H1 (cell line): ENCODE measurements at regions not wholly inside any gene's neighbourhood (a gene's known extent, or its start where the extent isn't known, plus 50 kb on each side); places are given as distances from the start of the nearest gene placed in this dataset.

ENCODE experiments used
- CTCF ChIA-PET: fragments of 300-600 bp; sonication (Branson Sonifier 250); formaldehyde crosslinking; loops from one replicate; lab custom pipeline; 2021; ENCODE audit not compliant: partially characterized antibody; lab: Charles Lee
- POLR2A ChIA-PET: fragments of 300-600 bp; sonication (Branson Sonifier 250); formaldehyde crosslinking; loops from one replicate; lab custom pipeline; 2021; ENCODE audit warnings: inconsistent platforms; ENCODE audit not compliant: partially characterized antibody; lab: Charles Lee
- DNase-seq, 2 experiments: peaks; one replicate each; pipeline versions ENCODE4 v3.0.0 to v3.0.0-alpha.2; 2010 to 2022; ENCODE audit warnings: low spot score in 2 of 2, low read depth in 1 of 2, mixed read lengths in 1 of 2
- FAIRE-seq: peaks from 2 replicates; lab custom pipeline; 2011; peaks lifted over from hg19 to GRCh38; lab: Jason Lieb, UNC
- H2AFZ ChIP-seq: 2 replicates; pipeline ENCODE4 v1.8.1; 2012; ENCODE audit warnings: low read length, inconsistent platforms
- H2AK5ac ChIP-seq: 2 replicates; pipeline ENCODE4 v1.6.1; 2013; ENCODE audit warnings: low read depth, low read length
- H2BK120ac ChIP-seq: replicated peaks from 2 replicates; pipeline ENCODE3; 2013; ENCODE audit warnings: low read depth, low read length, inconsistent platforms
- H2BK12ac ChIP-seq: 2 replicates; pipeline ENCODE4 v1.6.1; 2013; ENCODE audit warnings: low read depth, low read length
- H2BK15ac ChIP-seq: 2 replicates; pipeline ENCODE4 v1.6.1; 2013; ENCODE audit warnings: low read length
- H2BK20ac ChIP-seq: 2 replicates; pipeline ENCODE4 v1.6.1; 2013; ENCODE audit warnings: low read length
- H2BK5ac ChIP-seq: 2 replicates; pipeline ENCODE4 v1.6.1; 2013; ENCODE audit warnings: low read depth, low read length
- H3K14ac ChIP-seq: 2 replicates; pipeline ENCODE4 v1.6.1; 2013; ENCODE audit warnings: inconsistent platforms; ENCODE audit not compliant: insufficient read length
- H3K18ac ChIP-seq: 2 replicates; pipeline ENCODE4 v1.6.1; 2013; ENCODE audit warnings: low read length; ENCODE audit errors: extremely low read depth
- H3K23ac ChIP-seq: 2 replicates; pipeline ENCODE4 v1.6.1; 2013; ENCODE audit warnings: inconsistent platforms; ENCODE audit not compliant: insufficient read length
- H3K23me2 ChIP-seq: 2 replicates; pipeline ENCODE4 v1.6.1; 2013; ENCODE audit warnings: low read depth, low read length
- H3K27ac ChIP-seq: 2 replicates; pipeline ENCODE4 v1.6.1; 2011; ENCODE audit warnings: low read depth, low read length, inconsistent platforms
- H3K27me3 ChIP-seq, 4 experiments: replicated peaks in 1 of 4; 1 replicate in 1 of 4; 2 replicates in 3 of 4; pipeline versions ENCODE4 v1.6.1 to v1.8.1; 2011 to 2013; ENCODE audit warnings: low read length in 3 of 4, mild to moderate bottlenecking in 3 of 4, inconsistent platforms in 2 of 4, mixed read lengths in 2 of 4, moderate library complexity in 1 of 4; ENCODE audit not compliant: control insufficient read depth in 3 of 4, insufficient read depth in 3 of 4; ENCODE audit errors: extremely low read depth in 1 of 4
- H3K36me3 ChIP-seq, 4 experiments: 2 replicates each; pipeline versions ENCODE4 v1.6.1 to v1.8.1; 2011 to 2013; ENCODE audit warnings: mild to moderate bottlenecking in 4 of 4, low read length in 3 of 4, moderate library complexity in 2 of 4, control low read depth in 1 of 4, inconsistent platforms in 1 of 4; ENCODE audit not compliant: insufficient read depth in 4 of 4, control insufficient read depth in 2 of 4
- H3K4ac ChIP-seq: replicated peaks from 2 replicates; pipeline ENCODE3; 2013; ENCODE audit warnings: low read length, low read depth, mixed read lengths, inconsistent platforms; ENCODE audit not compliant: insufficient read length
- H3K4me1 ChIP-seq, 4 experiments: replicated peaks in 1 of 4; 1 replicate in 1 of 4; 2 replicates in 3 of 4; pipeline versions ENCODE4 v1.6.1 to v1.8.1; 2011 to 2013; ENCODE audit warnings: low read length in 3 of 4, inconsistent platforms in 2 of 4, mixed read lengths in 1 of 4; ENCODE audit not compliant: insufficient read depth in 4 of 4, control insufficient read depth in 3 of 4
- H3K4me2 ChIP-seq, 2 experiments: 2 replicates each; pipeline versions ENCODE4 v1.6.1 to v1.8.1; 2011 to 2013; ENCODE audit warnings: low read depth in 2 of 2, low read length in 2 of 2, control low read depth in 1 of 2, inconsistent platforms in 1 of 2, mild to moderate bottlenecking in 1 of 2; ENCODE audit not compliant: insufficient read depth in 1 of 2
- H3K4me3 ChIP-seq, 4 experiments: fragments of 200-600, 300-600 bp in 1 of 4; sonication (generic), shearing (Covaris generic), sonication (Bioruptor Twin) in 1 of 4; 2 replicates each; pipeline versions ENCODE4 v1.5.1 to v1.8.1; 2011 to 2016; ENCODE audit warnings: low read length in 4 of 4, low read depth in 3 of 4, control low read depth in 2 of 4, inconsistent platforms in 2 of 4, mild to moderate bottlenecking in 2 of 4, mixed read lengths in 1 of 4, moderate library complexity in 1 of 4; ENCODE audit not compliant: insufficient read depth in 2 of 4; ENCODE audit errors: extremely low read depth in 1 of 4
- H3K56ac ChIP-seq: replicated peaks from 2 replicates; pipeline ENCODE3; 2013; ENCODE audit warnings: low read depth, mild to moderate bottlenecking, mixed read lengths, low read length, inconsistent platforms; ENCODE audit not compliant: insufficient read length
- H3K79me1 ChIP-seq: 2 replicates; pipeline ENCODE4 v1.6.1; 2013; ENCODE audit warnings: low read depth, low read length, control low read depth
- H3K79me2 ChIP-seq, 2 experiments: 2 replicates each; pipeline versions ENCODE4 v1.6.1 to v1.8.1; 2012 to 2013; ENCODE audit warnings: low read length in 2 of 2, mild to moderate bottlenecking in 2 of 2, inconsistent platforms in 1 of 2; ENCODE audit not compliant: insufficient read depth in 2 of 2, control insufficient read depth in 1 of 2
- H3K9ac ChIP-seq, 4 experiments: replicated peaks in 1 of 4; 1 replicate in 1 of 4; 2 replicates in 3 of 4; pipeline versions ENCODE4 v1.6.1 to v1.8.1; 2011 to 2013; ENCODE audit warnings: low read depth in 3 of 4, low read length in 3 of 4, control low read depth in 2 of 4, mild to moderate bottlenecking in 2 of 4, moderate library complexity in 2 of 4, inconsistent platforms in 1 of 4; ENCODE audit errors: extremely low read depth in 1 of 4
- H3K9me3 ChIP-seq, 2 experiments: 2 replicates each; pipeline versions ENCODE4 v1.6.1 to v1.8.1; 2012 to 2013; ENCODE audit warnings: mild to moderate bottlenecking in 2 of 2, moderate library complexity in 2 of 2, control low read depth in 1 of 2, inconsistent platforms in 1 of 2, low read depth in 1 of 2, low read length in 1 of 2, mixed read lengths in 1 of 2; ENCODE audit not compliant: insufficient read depth in 2 of 2
- H4K20me1 ChIP-seq, 2 experiments: replicated peaks in 1 of 2; 2 replicates each; pipeline versions ENCODE3 to v1.8.1; 2011 to 2013; ENCODE audit warnings: inconsistent platforms in 2 of 2, low read length in 2 of 2, mild to moderate bottlenecking in 1 of 2; ENCODE audit not compliant: insufficient read depth in 2 of 2, control insufficient read depth in 1 of 2
- H4K5ac ChIP-seq: 2 replicates; pipeline ENCODE4 v1.6.1; 2013; ENCODE audit warnings: low read length, low read depth, mixed read lengths, inconsistent platforms; ENCODE audit not compliant: insufficient read length
- H4K8ac ChIP-seq: 2 replicates; pipeline ENCODE4 v1.8.0; 2013; ENCODE audit warnings: mild to moderate bottlenecking, moderate library complexity, low read length, inconsistent platforms; ENCODE audit not compliant: insufficient read depth; ENCODE audit errors: extremely low read depth
- H4K91ac ChIP-seq: replicated peaks from 2 replicates; pipeline ENCODE3; 2013; ENCODE audit warnings: low read length, mixed read lengths, inconsistent platforms; ENCODE audit not compliant: insufficient read length
- ATF2 ChIP-seq: IDR thresholded peaks from 2 replicates; pipeline ENCODE4 v1.6.1; 2012; ENCODE audit warnings: low read length, inconsistent platforms
- E2F6 ChIP-seq: IDR thresholded peaks from 2 replicates; pipeline ENCODE4 v1.6.1; 2012; ENCODE audit warnings: inconsistent platforms
- NRF1 ChIP-seq: IDR thresholded peaks from 2 replicates; pipeline ENCODE4 v1.6.1; 2011; ENCODE audit warnings: mild to moderate bottlenecking, low read depth, low read length, improper control_type of control experiment
- POLR2A ChIP-seq, 2 experiments: IDR thresholded peaks; 1 replicate in 1 of 2; 2 replicates in 1 of 2; pipeline ENCODE4 v1.6.1; 2011; ENCODE audit warnings: low read depth in 2 of 2, low read length in 2 of 2, mild to moderate bottlenecking in 2 of 2; ENCODE audit errors: control extremely low read depth in 1 of 2
- SIRT6 ChIP-seq: IDR thresholded peaks from one replicate; pipeline ENCODE4 v1.7.1; 2012; ENCODE audit warnings: low read length, inconsistent platforms
- SP2 ChIP-seq: IDR thresholded peaks from 2 replicates; pipeline ENCODE4 v1.6.1; 2012; ENCODE audit warnings: mild to moderate bottlenecking, low read length, inconsistent platforms
- SP4 ChIP-seq: IDR thresholded peaks from 2 replicates; pipeline ENCODE4 v1.6.1; 2012; ENCODE audit warnings: low read length, inconsistent platforms
- TAF1 ChIP-seq: IDR thresholded peaks from 2 replicates; pipeline ENCODE4 v1.6.1; 2011; ENCODE audit warnings: mild to moderate bottlenecking, low read depth, low read length
- WGBS, 2 experiments: shearing (Covaris generic) in 1 of 2; methylation state at CpG; one replicate each; pipeline versions ENCODE4 v1.1.6 to v1.1.7; 2013 to 2015; ENCODE audit warnings: low lambda C conversion rate in 2 of 2, mixed read lengths in 2 of 2, inconsistent platforms in 1 of 2, low coverage in 1 of 2, missing lambda C conversion rate in 1 of 2; ENCODE audit not compliant: insufficient replicate concordance in 2 of 2, insufficient coverage in 1 of 2, insufficient read length in 1 of 2; ENCODE audit errors: extremely low coverage in 1 of 2, missing lambda C conversion rate in 1 of 2; 5-methylcytosine and 5-hydroxymethylcytosine counted together
- TF ChIP-seq, protein P1 (sequence below), 3 experiments: IDR thresholded peaks; 1 replicate in 2 of 3; 2 replicates in 1 of 3; pipeline versions ENCODE4 v1.5.1 to v1.6.1; 2011; ENCODE audit warnings: low read length in 3 of 3, mild to moderate bottlenecking in 3 of 3, inconsistent platforms in 2 of 3, low read depth in 1 of 3, moderate library complexity in 1 of 3; ENCODE audit not compliant: insufficient read depth in 1 of 3; ENCODE audit errors: control extremely low read depth in 1 of 3
- TF ChIP-seq, protein P2 (sequence below): IDR thresholded peaks from 2 replicates; pipeline ENCODE4 v1.6.1; 2012; ENCODE audit warnings: inconsistent platforms

DNA sequence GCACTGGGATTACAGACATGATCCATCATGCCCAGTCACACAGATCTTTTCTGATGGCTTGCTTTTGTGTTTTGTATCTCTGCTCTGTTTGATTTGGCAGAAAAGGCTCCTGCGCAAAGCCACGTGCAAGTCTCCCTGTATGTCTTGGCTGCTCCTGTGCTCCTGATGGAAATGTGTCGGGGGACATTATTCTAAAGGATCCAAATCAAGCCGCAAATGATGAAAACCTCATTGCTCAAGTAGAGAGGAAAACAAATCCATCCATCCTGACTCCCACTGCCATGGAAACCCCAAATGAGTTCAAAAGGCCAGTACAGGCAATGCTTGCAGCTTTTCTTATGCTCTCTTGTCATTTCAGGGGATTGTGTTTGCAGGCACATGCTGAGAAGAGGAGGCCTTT, 93.8 kb downstream of the NDUFA12 start:
- no peak overlapping the region for H3K4ac ChIP-seq
- no peak overlapping the region for H2BK120ac ChIP-seq
- H3K4me3 ChIP-seq, result no peak overlapping the region
- DNase-seq (no peak), FAIRE-seq (peak; percentile 68)
- POLR2A ChIA-PET, result interaction anchor here (1.1 kb wide), 1 partner anchor 77 kb away, joined by 3 read pairs; no protein-coding TSS in a partner anchor
- no peaks in the 10 kb centered on the region for H4K20me1 ChIP-seq
- CTCF ChIA-PET, result interaction anchor here (0.6 to 1.3 kb wide), 2 partner anchors 12 to 289 kb away, joined by 3 to 5 read pairs; no protein-coding TSS in a partner anchor
- no peaks in the 10 kb centered on the region for H3K23me2 ChIP-seq
- H3K9ac ChIP-seq, result no peak overlapping the region
- H3K79me1 ChIP-seq, result no peaks in the 10 kb centered on the region
- H3K14ac ChIP-seq, result no peak overlapping the region
- H2BK12ac ChIP-seq, result no peak overlapping the region
- H2BK20ac ChIP-seq, result no peak overlapping the region
- peaks cover 15% of the 10 kb centered on the region in 2 experiments for H3K9me3 ChIP-seq
- H2BK15ac ChIP-seq, result no peak overlapping the region
- no peak overlapping the region for H2AFZ ChIP-seq
- no peak overlapping the region for H2AK5ac ChIP-seq
- no peaks in the 10 kb centered on the region for H3K79me2 ChIP-seq
- no peak overlapping the region for H3K4me2 ChIP-seq
- 76% methylated on average over 4 of the region's 4 CpGs; no CpG with 5 or more reads in 1 of the 2 experiments for WGBS, 2 experiments
- H4K91ac ChIP-seq, result no peak overlapping the region
- no peak overlapping the region for H3K23ac ChIP-seq
- no peaks in the 10 kb centered on the region for H3K36me3 ChIP-seq
- H4K8ac ChIP-seq, result no peak overlapping the region
- no peak overlapping the region for H3K27ac ChIP-seq
- no peak overlapping the region for H2BK5ac ChIP-seq
- peaks cover 0 to 6% (median 0%) of the 10 kb centered on the region in 4 experiments; a peak in 2 of 7 replicates for H3K4me1 ChIP-seq
- H3K56ac ChIP-seq, result no peak overlapping the region
- H3K27me3 ChIP-seq, result no peaks in the 10 kb centered on the region
- H4K5ac ChIP-seq, result no peak overlapping the region
- no peak overlapping the region for H3K18ac ChIP-seq
- TF ChIP-seq NRF1 (no peak), SP2 (no peak), TAF1 (no peak), SP4 (no peak), E2F6 (no peak), ATF2 (no peak), SIRT6 (no peak), POLR2A (IDR thresholded peaks at IDR 0.05; ENCODE audit: control extremely low read depth in 1 of 2, low read depth in 2 of 2, low read length in 2 of 2) (no peak)
- TF ChIP-seq, protein P1, sequence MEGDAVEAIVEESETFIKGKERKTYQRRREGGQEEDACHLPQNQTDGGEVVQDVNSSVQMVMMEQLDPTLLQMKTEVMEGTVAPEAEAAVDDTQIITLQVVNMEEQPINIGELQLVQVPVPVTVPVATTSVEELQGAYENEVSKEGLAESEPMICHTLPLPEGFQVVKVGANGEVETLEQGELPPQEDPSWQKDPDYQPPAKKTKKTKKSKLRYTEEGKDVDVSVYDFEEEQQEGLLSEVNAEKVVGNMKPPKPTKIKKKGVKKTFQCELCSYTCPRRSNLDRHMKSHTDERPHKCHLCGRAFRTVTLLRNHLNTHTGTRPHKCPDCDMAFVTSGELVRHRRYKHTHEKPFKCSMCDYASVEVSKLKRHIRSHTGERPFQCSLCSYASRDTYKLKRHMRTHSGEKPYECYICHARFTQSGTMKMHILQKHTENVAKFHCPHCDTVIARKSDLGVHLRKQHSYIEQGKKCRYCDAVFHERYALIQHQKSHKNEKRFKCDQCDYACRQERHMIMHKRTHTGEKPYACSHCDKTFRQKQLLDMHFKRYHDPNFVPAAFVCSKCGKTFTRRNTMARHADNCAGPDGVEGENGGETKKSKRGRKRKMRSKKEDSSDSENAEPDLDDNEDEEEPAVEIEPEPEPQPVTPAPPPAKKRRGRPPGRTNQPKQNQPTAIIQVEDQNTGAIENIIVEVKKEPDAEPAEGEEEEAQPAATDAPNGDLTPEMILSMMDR (IDR thresholded peaks at IDR 0.05; ENCODE audit: control extremely low read depth in 1 of 3, insufficient read depth in 1 of 3, low read depth in 1 of 3, low read length in 3 of 3), result no peak
- TF ChIP-seq, protein P2, sequence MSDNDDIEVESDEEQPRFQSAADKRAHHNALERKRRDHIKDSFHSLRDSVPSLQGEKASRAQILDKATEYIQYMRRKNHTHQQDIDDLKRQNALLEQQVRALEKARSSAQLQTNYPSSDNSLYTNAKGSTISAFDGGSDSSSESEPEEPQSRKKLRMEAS, result no peak
